Body of pancreas (tissue), 4 donors: ENCODE measurements at regions not wholly inside any gene's neighbourhood (a gene's known extent, or its start where the extent isn't known, plus 50 kb on each side); places are given as distances from the start of the nearest gene placed in this dataset.

Source experiments
- CTCF ChIP-seq, 7 experiments: fragments of 450-650 bp in 4 of 7; fragments of 200-600 bp in 3 of 7; sonication (generic) in 3 of 7; IDR thresholded peaks; one replicate each; pipeline ENCODE4 v1.5.1; 2016 to 2019; ENCODE audit warnings: antibody characterized with exemption in 7 of 7
- POLR2A ChIP-seq, 3 donors: fragments of 450-650 bp; IDR thresholded peaks; one replicate each; pipeline ENCODE4 v1.6.1; 2016; ENCODE audit warnings: antibody characterized with exemption in 3 of 3, mild to moderate bottlenecking in 2 of 3

- TF ChIP-seq CTCF (IDR thresholded peaks at IDR 0.05): no peak
- TF ChIP-seq POLR2A (IDR thresholded peaks at IDR 0.05): no peak
Measured at GRCh38 chr13:34695063-34695462, 247.0 kb upstream of the NBEA start.
